SK-N-MC (cell line): ENCODE measurements at regions not wholly inside any gene's neighbourhood (a gene's known extent, or its start where the extent isn't known, plus 50 kb on each side); places are given as distances from the start of the nearest gene placed in this dataset.
"Not testable (repeated sequence)": the region's sequence is repeated elsewhere in the genome, so short reads cannot be mapped to it uniquely, and the experiment has no call there.

Source experiments
- DNase-seq: peaks from one replicate; pipeline ENCODE4 v3.0.0-alpha.2; 2011; ENCODE audit warnings: low read depth, low spot score
- H3K27ac ChIP-seq: fragments of 200-600 bp; sonication (generic); 2 replicates; pipeline ENCODE4 v1.5.1; 2016; ENCODE audit warnings: mixed run types
- H3K36me3 ChIP-seq: fragments of 200-600 bp; sonication (generic); 2 replicates; pipeline ENCODE4 v1.6.1; 2017; ENCODE audit warnings: antibody characterized with exemption, low read length, mixed read lengths; ENCODE audit not compliant: insufficient read depth
- H3K4me3 ChIP-seq: fragments of 200-600 bp; sonication (generic); 2 replicates; pipeline ENCODE4 v1.5.1; 2016
- H3K9ac ChIP-seq: fragments of 200-600 bp; sonication (generic); 2 replicates; pipeline ENCODE4 v1.8.0; 2017; ENCODE audit warnings: mixed run types, mixed read lengths; ENCODE audit not compliant: insufficient read length
- H3K9me3 ChIP-seq: fragments of 200-600 bp; sonication (generic); 2 replicates; pipeline ENCODE4 v1.6.1; 2017; ENCODE audit warnings: low read depth, mild to moderate bottlenecking, antibody characterized with exemption, low read length, moderate library complexity, mixed read lengths
- EZH2 ChIP-seq: fragments of 200-600 bp; sonication (generic); IDR thresholded peaks from one replicate; pipeline ENCODE4 v1.6.1; 2017; ENCODE audit warnings: antibody characterized with exemption
- FOXP2 ChIP-seq: optimal IDR thresholded peaks from 2 replicates; pipeline ENCODE3; 2011; ENCODE audit warnings: mild to moderate bottlenecking, moderate library complexity; ENCODE audit not compliant: insufficient read depth; ENCODE audit errors: extremely low read length, control extremely low read depth
- POLR2AphosphoS5 ChIP-seq: IDR thresholded peaks from 2 replicates; pipeline ENCODE4 v1.6.1; 2012; ENCODE audit warnings: mild to moderate bottlenecking, low read depth, low read length, borderline replicate concordance

GRCh38 chr1:57572016-57572415 is 148.2 kb upstream of the DAB1 start:
- Histone ChIP-seq H3K9me3 (no peaks in the 10 kb centered on the region), H3K36me3 (no peaks in the 10 kb centered on the region), H3K4me3 (no peak overlapping the region), H3K9ac (no peak overlapping the region), H3K27ac (no peak overlapping the region)
- TF ChIP-seq EZH2 (no peak), FOXP2 (no peak), POLR2AphosphoS5 (no peak)
- DNase-seq = no peak

GRCh38 chr1:57558066-57558465 is 134.2 kb upstream of the DAB1 start:
- not testable (repeated sequence) for H3K27ac ChIP-seq, H3K36me3 ChIP-seq, H3K9ac ChIP-seq, H3K9me3 ChIP-seq, H3K4me3 ChIP-seq, DNase-seq

- no peak overlapping the region for H3K4me3 ChIP-seq
- no peak for DNase-seq
- H3K27ac ChIP-seq = no peak overlapping the region
- no peaks in the 10 kb centered on the region for H3K9me3 ChIP-seq
- TF ChIP-seq EZH2 = no peak
- no peak for TF ChIP-seq FOXP2
- TF ChIP-seq POLR2AphosphoS5 = no peak
- H3K9ac ChIP-seq = no peak overlapping the region
- no peaks in the 10 kb centered on the region for H3K36me3 ChIP-seq
Observed at GRCh38 chr1:57553666-57554065, 129.8 kb upstream of the DAB1 start.

- Histone ChIP-seq H3K9ac (no peak overlapping the region), H3K27ac (no peak overlapping the region), H3K36me3 (no peaks in the 10 kb centered on the region), H3K9me3 (no peaks in the 10 kb centered on the region), H3K4me3 (no peak overlapping the region)
- DNase-seq = no peak
- no peak for TF ChIP-seq FOXP2
- TF ChIP-seq POLR2AphosphoS5 = no peak
- no peak for TF ChIP-seq EZH2
Observed at GRCh38 chr1:57551476-57551875, 127.6 kb upstream of the DAB1 start.

GRCh38 chr1:57550092-57550491 is 126.2 kb upstream of the DAB1 start:
- TF ChIP-seq EZH2 (no peak), FOXP2 (no peak)
- Histone ChIP-seq H3K9ac (no peak overlapping the region), H3K27ac (no peak overlapping the region), H3K4me3 (no peak overlapping the region), H3K9me3 (no peaks in the 10 kb centered on the region), H3K36me3 (no peaks in the 10 kb centered on the region)
- no peak for DNase-seq

- Histone ChIP-seq H3K9me3 (no peaks in the 10 kb centered on the region), H3K4me3 (no peak overlapping the region), H3K27ac (no peak overlapping the region), H3K9ac (no peak overlapping the region), H3K36me3 (no peaks in the 10 kb centered on the region)
- TF ChIP-seq POLR2AphosphoS5 = no peak
- TF ChIP-seq EZH2 = no peak
- no peak for TF ChIP-seq FOXP2
- DNase-seq = no peak
Observed at GRCh38 chr1:57549300-57549699, 125.4 kb upstream of the DAB1 start.

GRCh38 chr1:57546549-57547330 is 122.9 kb upstream of the DAB1 start:
- Histone ChIP-seq H3K4me3 (no peak overlapping the region), H3K27ac (no peak overlapping the region), H3K9ac (no peak overlapping the region), H3K9me3 (no peaks in the 10 kb centered on the region), H3K36me3 (no peaks in the 10 kb centered on the region)
- TF ChIP-seq EZH2 (no peak), POLR2AphosphoS5 (no peak), FOXP2 (no peak)
- no peak for DNase-seq

- H3K36me3 ChIP-seq = no peaks in the 10 kb centered on the region
Observed at GRCh38 chr1:57544345-57544744, 120.5 kb upstream of the DAB1 start.

More at GRCh38 chr1:57544345-57544744, 120.5 kb upstream of the DAB1 start:
- H3K9ac ChIP-seq = no peak overlapping the region
- TF ChIP-seq EZH2 (no peak), FOXP2 (no peak), POLR2AphosphoS5 (no peak)
- DNase-seq = no peak
- H3K4me3 ChIP-seq = no peak overlapping the region
- no peak overlapping the region for H3K27ac ChIP-seq
- H3K9me3 ChIP-seq = no peaks in the 10 kb centered on the region
